ENCODE measurements at regions not wholly inside any gene's neighbourhood (a gene's known extent, or its start where the extent isn't known, plus 50 kb on each side); places are given as distances from the start of the nearest gene placed in this dataset.

DNA sequence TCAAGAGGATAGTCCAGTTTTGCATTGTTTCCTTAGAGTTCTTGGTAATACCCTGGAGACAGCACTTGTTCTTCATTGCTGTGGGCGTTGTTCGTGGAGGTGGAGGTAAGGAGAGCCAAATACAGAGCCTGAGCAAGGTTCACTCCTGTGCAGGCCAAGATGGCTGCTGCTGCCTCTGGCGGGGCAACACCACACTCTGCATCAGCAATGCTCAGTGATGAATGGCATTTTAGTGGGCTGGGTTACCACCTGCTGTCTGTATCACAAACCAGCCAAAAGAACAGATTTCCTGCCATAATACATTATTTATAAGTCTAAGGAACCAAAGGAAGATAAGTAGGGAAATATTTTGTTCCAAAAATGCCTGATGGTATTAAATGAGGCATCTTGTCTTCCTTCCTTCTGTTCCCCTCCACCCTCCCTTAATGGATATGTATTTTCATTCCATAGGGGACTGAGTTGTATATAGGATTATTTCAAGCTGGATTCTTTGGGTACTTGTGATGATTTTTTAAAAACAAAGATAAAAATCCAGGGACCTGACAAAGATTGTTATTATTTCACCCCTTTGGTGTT, 61.6 kb upstream of the LIMCH1 start:
- ChIA-PET CTCF (no interaction called here), POLR2A (ENCODE audit: unreplicated experiment) (no interaction called here)
- no peak for DNase-seq
- Histone ChIP-seq H3K27me3 (ENCODE audit: low read length) (no peaks in the 10 kb centered on the region), H3K9ac (ENCODE audit: low read length) (no peak overlapping the region), H3K4me1 (ENCODE audit: insufficient read depth, low read length) (peaks cover 22% of the 10 kb centered on the region), H3K4me3 (ENCODE audit: low read length) (no peak overlapping the region), H3K4me2 (ENCODE audit: low read length) (no peak overlapping the region), H4K20me1 (ENCODE audit: low read length) (no peaks in the 10 kb centered on the region), H3K9me3 (ENCODE audit: low read length) (no peaks in the 10 kb centered on the region), H3K27ac (ENCODE audit: low read length) (no peak overlapping the region; the same call in 1 of the 2 replicates), H3F3A (ENCODE audit: low read length, unreplicated experiment) (no peaks in the 10 kb centered on the region), H3K79me2 (ENCODE audit: low read length) (no peaks in the 10 kb centered on the region), H3K36me3 (ENCODE audit: low read depth, low read length) (no peaks in the 10 kb centered on the region), H2AFZ (ENCODE audit: low read length) (no peak overlapping the region), H3K9me2 (replicated peaks; ENCODE audit: low read length) (no peaks in the 10 kb centered on the region)
- TF ChIP-seq CTCF (conservative IDR thresholded peaks at IDR 0.05; ENCODE audit: low read depth, low read length) (no peak), EZH2 (IDR thresholded peaks at IDR 0.05; ENCODE audit: low read length, unreplicated experiment) (no peak), EZH2phosphoT487 (IDR thresholded peaks at IDR 0.05; ENCODE audit: borderline replicate concordance, low read length) (no peak)
- no TSS peak for BruUV-seq (replicated peaks)
- no peak for ATAC-seq
- intact Hi-C loops (cut with micrococcal nuclease): no loop called here

DNA sequence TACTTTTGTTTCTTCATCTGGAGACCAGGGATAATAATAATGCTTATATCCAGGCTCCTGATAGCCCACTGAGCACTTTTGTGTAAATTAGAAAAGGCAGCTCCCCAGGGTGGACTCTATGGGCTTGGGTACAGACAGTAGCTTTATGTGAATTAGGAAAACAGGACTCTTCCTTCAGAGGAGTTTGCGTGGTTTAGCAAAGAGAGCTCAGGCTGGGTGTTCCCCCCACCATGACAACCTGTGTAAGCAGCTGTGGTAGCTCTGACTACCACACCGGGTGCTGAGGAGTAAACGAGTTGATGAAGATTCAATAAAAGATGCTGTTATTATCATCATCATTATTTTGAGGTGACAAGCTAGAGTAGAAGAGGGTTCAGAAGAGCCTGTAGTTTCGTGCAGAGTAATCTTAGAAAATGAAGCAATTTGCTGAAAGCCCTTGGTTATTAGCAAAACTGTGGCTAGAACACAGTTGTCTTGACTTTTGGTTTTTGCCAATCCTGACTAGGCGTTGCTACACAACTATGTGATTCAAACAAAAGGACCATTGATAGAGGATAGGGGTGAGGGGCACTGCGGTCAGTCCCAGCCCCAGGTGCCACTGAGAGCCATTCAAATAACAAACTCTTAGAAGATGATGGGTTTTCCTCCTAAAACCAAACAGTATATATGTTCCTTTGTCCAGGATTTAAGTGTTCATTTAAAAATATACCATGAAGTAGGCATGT, 60.6 kb upstream of the LIMCH1 start:
- POLR2A ChIA-PET (ENCODE audit: unreplicated experiment): no interaction called here
- Histone ChIP-seq H3K9me3 (ENCODE audit: low read length) (no peaks in the 10 kb centered on the region), H3K9me2 (replicated peaks; ENCODE audit: low read length) (no peaks in the 10 kb centered on the region), H3K4me2 (ENCODE audit: low read length) (no peak overlapping the region), H3K9ac (ENCODE audit: low read length) (no peak overlapping the region), H2AFZ (ENCODE audit: low read length) (no peak overlapping the region), H3K4me1 (ENCODE audit: insufficient read depth, low read length) (peaks cover 16% of the 10 kb centered on the region), H3K27me3 (ENCODE audit: low read length) (no peaks in the 10 kb centered on the region), H3K36me3 (ENCODE audit: low read depth, low read length) (no peaks in the 10 kb centered on the region), H3K79me2 (ENCODE audit: low read length) (no peaks in the 10 kb centered on the region), H4K20me1 (ENCODE audit: low read length) (no peaks in the 10 kb centered on the region), H3K27ac (ENCODE audit: low read length) (no peak overlapping the region), H3F3A (ENCODE audit: low read length, unreplicated experiment) (no peaks in the 10 kb centered on the region), H3K4me3 (ENCODE audit: low read length) (no peak overlapping the region)
- CTCF ChIA-PET: interaction anchor here (0.6 kb wide), 1 partner anchor 11 kb away, joined by 3 read pairs; no protein-coding TSS in a partner anchor
- TF ChIP-seq EZH2 (IDR thresholded peaks at IDR 0.05; ENCODE audit: low read length, unreplicated experiment) (no peak), CTCF (conservative IDR thresholded peaks at IDR 0.05; ENCODE audit: low read depth, low read length) (no peak), EZH2phosphoT487 (IDR thresholded peaks at IDR 0.05; ENCODE audit: borderline replicate concordance, low read length) (no peak)
- no peak for DNase-seq
- no TSS peak for BruUV-seq (replicated peaks)
- intact Hi-C loops (cut with micrococcal nuclease): no loop called here
- no peak for ATAC-seq

DNA sequence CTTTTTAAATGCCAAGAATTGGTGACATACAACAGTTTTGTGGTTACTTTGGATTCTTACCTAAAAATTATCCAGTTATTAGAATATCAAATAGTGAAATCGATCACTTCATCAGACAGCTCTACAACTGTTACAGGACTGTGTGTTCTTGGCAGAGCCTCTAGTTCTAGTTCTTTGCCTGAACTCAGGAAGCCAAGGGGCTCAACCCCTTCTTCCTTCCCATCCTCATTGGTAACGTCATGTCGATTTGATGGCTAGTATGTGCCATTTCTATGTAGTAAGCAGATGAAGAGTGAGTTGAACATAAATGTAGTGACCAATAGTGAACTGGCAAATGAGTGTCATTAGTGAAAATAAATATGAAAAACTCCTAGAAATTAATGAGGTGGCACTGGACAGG, 59.4 kb upstream of the LIMCH1 start:
- H3K9me3 ChIP-seq (ENCODE audit: low read length): no peaks in the 10 kb centered on the region
- ChIA-PET POLR2A (ENCODE audit: unreplicated experiment) (no interaction called here), CTCF (no interaction called here)
- no peaks in the 10 kb centered on the region for H3F3A ChIP-seq (ENCODE audit: low read length, unreplicated experiment)
- TF ChIP-seq EZH2phosphoT487 (IDR thresholded peaks at IDR 0.05; ENCODE audit: borderline replicate concordance, low read length) (no peak), CTCF (conservative IDR thresholded peaks at IDR 0.05; ENCODE audit: low read depth, low read length) (no peak), EZH2 (IDR thresholded peaks at IDR 0.05; ENCODE audit: low read length, unreplicated experiment) (no peak)
- BruUV-seq (replicated peaks): no TSS peak
- H3K9me2 ChIP-seq (replicated peaks; ENCODE audit: low read length): no peaks in the 10 kb centered on the region
- H3K36me3 ChIP-seq (ENCODE audit: low read depth, low read length): no peaks in the 10 kb centered on the region
- H3K4me3 ChIP-seq (ENCODE audit: low read length): no peak overlapping the region
- no peaks in the 10 kb centered on the region for H3K27me3 ChIP-seq (ENCODE audit: low read length)
- H3K4me2 ChIP-seq (ENCODE audit: low read length): no peak overlapping the region
- H3K9ac ChIP-seq (ENCODE audit: low read length): no peak overlapping the region
- no peak for DNase-seq
- no peaks in the 10 kb centered on the region for H3K79me2 ChIP-seq (ENCODE audit: low read length)
- H3K4me1 ChIP-seq (ENCODE audit: insufficient read depth, low read length): peaks cover 16% of the 10 kb centered on the region
- ATAC-seq: no peak
- H3K27ac ChIP-seq (ENCODE audit: low read length): no peak overlapping the region
- no peaks in the 10 kb centered on the region for H4K20me1 ChIP-seq (ENCODE audit: low read length)
- intact Hi-C loops (cut with micrococcal nuclease): no loop called here
- H2AFZ ChIP-seq (ENCODE audit: low read length): no peak overlapping the region

Data from PC-3 (cell line).